Gastrocnemius medialis (tissue), 4 donors: ENCODE measurements at regions not wholly inside any gene's neighbourhood (a gene's known extent, or its start where the extent isn't known, plus 50 kb on each side); places are given as distances from the start of the nearest gene placed in this dataset.

Source experiments
- ATAC-seq, 2 donors: fragments of 150-250 bp; one replicate each; pipeline ENCODE4 v1.9.1; 2016
- DNase-seq, 2 donors: peaks; one replicate each; pipeline ENCODE4 v3.0.0-alpha.2; 2019
- H3K27ac ChIP-seq, 4 donors: fragments of 200-600 bp; sonication (generic); 1 replicate in 1 of 4; 2 replicates in 3 of 4; pipeline ENCODE4 v1.5.1; 2016 to 2018; ENCODE audit warnings: mild to moderate bottlenecking in 2 of 4, moderate library complexity in 1 of 4
- H3K27me3 ChIP-seq, 3 donors: fragments of 200-600 bp; sonication (generic) in 2 of 3; 1 replicate in 1 of 3; 2 replicates in 2 of 3; pipeline versions ENCODE4 v1.5.1 to v1.6.0; 2016 to 2019; ENCODE audit warnings: mild to moderate bottlenecking in 1 of 3, moderate library complexity in 1 of 3
- H3K36me3 ChIP-seq, 2 donors: fragments of 200-600 bp; sonication (generic) in 1 of 2; one replicate each; pipeline ENCODE4 v1.5.1; 2017 to 2018
- H3K4me1 ChIP-seq, 2 donors: fragments of 200-600 bp; sonication (generic) in 1 of 2; one replicate each; pipeline ENCODE4 v1.5.1; 2016 to 2017; ENCODE audit warnings: mild to moderate bottlenecking in 2 of 2
- H3K4me3 ChIP-seq, 4 donors: fragments of 200-600 bp; sonication (generic) in 3 of 4; 1 replicate in 1 of 4; 2 replicates in 3 of 4; pipeline ENCODE4 v1.5.1; 2016 to 2019; ENCODE audit warnings: mild to moderate bottlenecking in 2 of 4
- H3K9me3 ChIP-seq, 3 donors: fragments of 200-600 bp; sonication (generic) in 2 of 3; 1 replicate in 1 of 3; 2 replicates in 2 of 3; pipeline ENCODE4 v1.5.1; 2016 to 2019
- POLR2A ChIP-seq, 2 donors: fragments of 450-650 bp; IDR thresholded peaks; one replicate each; pipeline ENCODE4 v1.6.1; 2017; ENCODE audit warnings: antibody characterized with exemption in 2 of 2, mild to moderate bottlenecking in 2 of 2, moderate library complexity in 2 of 2
- in situ Hi-C, 4 donors: fragments of 200-750 bp; cut with MboI; loops; one replicate each; pipeline versions ENCODE4 v1.15.0 to v1.8.0; 2017; ENCODE audit warnings: low sequenced_read_pairs in 4 of 4
- intact Hi-C: fragments of 100-400 bp; cut with DNase I; formaldehyde crosslinking; loops from one replicate; pipeline ENCODE4 v1.15.1; 2023; ENCODE audit warnings: low total_unique reads
- TF ChIP-seq, protein P1 (sequence below), 5 experiments: fragments of 450-650 bp in 3 of 5; fragments of 200-600 bp in 2 of 5; sonication (generic) in 2 of 5; IDR thresholded peaks in 4 of 5; conservative IDR thresholded peaks in 1 of 5; 1 replicate in 4 of 5; 2 replicates in 1 of 5; pipeline ENCODE4 v1.5.1; 2016 to 2019; ENCODE audit warnings: antibody characterized with exemption in 5 of 5, mild to moderate bottlenecking in 3 of 5, moderate library complexity in 3 of 5

DNA sequence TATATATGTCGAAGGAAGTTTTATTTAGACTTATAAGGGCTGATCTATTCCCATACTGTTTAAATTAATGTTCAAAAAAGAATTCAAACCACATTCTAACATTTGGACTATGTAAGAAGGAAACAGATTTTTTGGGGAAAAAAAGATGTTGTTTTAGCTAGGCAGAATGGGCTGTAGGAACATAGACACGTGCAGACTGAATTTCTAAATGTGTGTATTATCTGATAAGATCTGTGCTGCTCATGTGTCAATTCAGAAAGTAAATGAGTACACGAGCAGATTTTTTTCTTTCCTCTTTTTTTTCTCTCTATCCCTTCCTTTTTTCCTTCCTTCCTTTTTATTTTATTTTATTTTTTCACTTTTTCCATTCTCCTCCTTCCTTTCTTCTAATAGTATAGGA is 259.5 kb upstream of the KCNH8 start:
- ATAC-seq (no peak), DNase-seq (no peak)
- H3K4me1 ChIP-seq = no peaks in the 10 kb centered on the region
- no peaks in the 10 kb centered on the region for H3K27me3 ChIP-seq
- intact Hi-C loops = no loop called here
- no peak overlapping the region for H3K4me3 ChIP-seq
- no peak for TF ChIP-seq POLR2A (IDR thresholded peaks at IDR 0.05)
- TF ChIP-seq, protein P1, sequence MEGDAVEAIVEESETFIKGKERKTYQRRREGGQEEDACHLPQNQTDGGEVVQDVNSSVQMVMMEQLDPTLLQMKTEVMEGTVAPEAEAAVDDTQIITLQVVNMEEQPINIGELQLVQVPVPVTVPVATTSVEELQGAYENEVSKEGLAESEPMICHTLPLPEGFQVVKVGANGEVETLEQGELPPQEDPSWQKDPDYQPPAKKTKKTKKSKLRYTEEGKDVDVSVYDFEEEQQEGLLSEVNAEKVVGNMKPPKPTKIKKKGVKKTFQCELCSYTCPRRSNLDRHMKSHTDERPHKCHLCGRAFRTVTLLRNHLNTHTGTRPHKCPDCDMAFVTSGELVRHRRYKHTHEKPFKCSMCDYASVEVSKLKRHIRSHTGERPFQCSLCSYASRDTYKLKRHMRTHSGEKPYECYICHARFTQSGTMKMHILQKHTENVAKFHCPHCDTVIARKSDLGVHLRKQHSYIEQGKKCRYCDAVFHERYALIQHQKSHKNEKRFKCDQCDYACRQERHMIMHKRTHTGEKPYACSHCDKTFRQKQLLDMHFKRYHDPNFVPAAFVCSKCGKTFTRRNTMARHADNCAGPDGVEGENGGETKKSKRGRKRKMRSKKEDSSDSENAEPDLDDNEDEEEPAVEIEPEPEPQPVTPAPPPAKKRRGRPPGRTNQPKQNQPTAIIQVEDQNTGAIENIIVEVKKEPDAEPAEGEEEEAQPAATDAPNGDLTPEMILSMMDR (IDR thresholded peaks at IDR 0.05 in 4 of 5, conservative IDR thresholded peaks at IDR 0.05 in 1 of 5) = no peak
- no peaks in the 10 kb centered on the region for H3K9me3 ChIP-seq
- in situ Hi-C loops = no loop called here
- no peak overlapping the region for H3K27ac ChIP-seq
- no peaks in the 10 kb centered on the region for H3K36me3 ChIP-seq

DNA sequence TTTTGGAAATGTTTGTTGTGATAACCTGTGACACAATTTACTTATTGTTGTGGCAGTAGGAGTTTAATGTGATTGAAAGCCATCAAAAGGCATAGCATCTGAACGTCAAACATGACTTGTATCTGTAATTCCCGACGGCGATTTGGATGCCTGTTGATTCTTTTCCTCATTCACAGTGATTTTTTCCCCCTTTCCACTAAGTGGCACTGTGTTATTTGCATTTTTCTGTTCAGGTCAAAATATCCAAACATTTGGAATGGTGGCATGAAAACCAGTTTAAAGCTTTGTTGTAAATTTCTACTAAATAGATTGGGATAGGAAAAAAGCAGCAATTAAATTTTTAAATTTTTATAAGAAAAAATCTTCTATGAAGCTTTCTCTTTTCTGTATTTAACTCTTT is 259.9 kb upstream of the KCNH8 start:
- ATAC-seq = no peak
- Histone ChIP-seq H3K36me3 (no peaks in the 10 kb centered on the region), H3K9me3 (no peaks in the 10 kb centered on the region), H3K27me3 (no peaks in the 10 kb centered on the region), H3K4me1 (no peaks in the 10 kb centered on the region), H3K27ac (no peak overlapping the region), H3K4me3 (no peak overlapping the region)
- in situ Hi-C loops (no loop called here), intact Hi-C loops (no loop called here)
- TF ChIP-seq, protein P1 (IDR thresholded peaks at IDR 0.05 in 4 of 5, conservative IDR thresholded peaks at IDR 0.05 in 1 of 5) = no peak
- DNase-seq = no peak

DNA sequence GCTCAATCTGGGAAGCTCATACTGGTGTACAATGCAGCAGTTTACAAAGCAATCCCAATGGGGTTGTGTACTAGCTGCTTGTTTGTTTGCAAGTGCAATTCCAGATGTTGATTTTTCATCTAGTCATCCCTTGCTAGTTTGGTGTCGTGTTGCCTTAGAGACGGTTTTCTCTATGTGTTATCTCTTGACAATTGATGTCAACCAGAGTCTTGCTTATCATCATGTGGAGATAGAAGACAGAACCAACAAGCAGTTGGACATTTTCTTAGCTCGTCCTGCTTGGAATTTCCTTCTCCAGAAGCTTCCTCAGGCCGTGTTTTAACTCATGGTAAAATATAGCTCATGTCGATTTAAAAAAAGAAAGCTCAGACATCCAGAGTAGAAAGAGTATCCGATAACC is 262.0 kb upstream of the KCNH8 start:
- no peak for DNase-seq
- intact Hi-C loops = no loop called here
- ATAC-seq = no peak
- Histone ChIP-seq H3K9me3 (no peaks in the 10 kb centered on the region), H3K4me3 (no peak overlapping the region), H3K27me3 (no peaks in the 10 kb centered on the region), H3K36me3 (no peaks in the 10 kb centered on the region), H3K4me1 (no peaks in the 10 kb centered on the region), H3K27ac (no peak overlapping the region)
- in situ Hi-C loops = no loop called here
- no peak for TF ChIP-seq POLR2A (IDR thresholded peaks at IDR 0.05)
- TF ChIP-seq, protein P1 (IDR thresholded peaks at IDR 0.05 in 4 of 5, conservative IDR thresholded peaks at IDR 0.05 in 1 of 5) = no peak

DNA sequence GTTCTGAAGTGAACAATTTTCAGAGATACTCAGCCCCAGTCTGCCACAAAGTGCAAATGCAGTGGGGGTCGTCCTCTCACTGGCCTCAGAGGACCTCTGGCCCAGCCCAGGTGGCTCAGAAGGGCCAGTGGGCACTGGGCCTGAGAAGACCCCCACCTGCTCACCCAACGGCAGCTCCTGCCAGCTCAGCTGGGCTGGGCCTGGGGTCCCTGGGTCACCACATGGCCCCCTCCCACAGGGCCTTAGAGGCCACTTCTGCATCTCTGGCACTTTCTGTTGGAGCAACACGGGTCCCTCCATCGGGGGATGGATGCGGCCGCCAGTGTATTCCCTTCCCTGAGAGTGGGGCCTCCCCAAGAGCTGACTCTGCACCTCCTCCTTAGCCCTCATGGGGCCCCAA is 262.7 kb upstream of the KCNH8 start:
- Histone ChIP-seq H3K36me3 (no peaks in the 10 kb centered on the region), H3K27me3 (no peaks in the 10 kb centered on the region), H3K4me3 (no peak overlapping the region), H3K27ac (no peak overlapping the region), H3K9me3 (no peaks in the 10 kb centered on the region), H3K4me1 (no peaks in the 10 kb centered on the region)
- ATAC-seq = no peak
- TF ChIP-seq POLR2A (IDR thresholded peaks at IDR 0.05) = no peak
- TF ChIP-seq, protein P1 (IDR thresholded peaks at IDR 0.05 in 4 of 5, conservative IDR thresholded peaks at IDR 0.05 in 1 of 5) = no peak
- in situ Hi-C loops (no loop called here), intact Hi-C loops (no loop called here)
- no peak for DNase-seq

DNA sequence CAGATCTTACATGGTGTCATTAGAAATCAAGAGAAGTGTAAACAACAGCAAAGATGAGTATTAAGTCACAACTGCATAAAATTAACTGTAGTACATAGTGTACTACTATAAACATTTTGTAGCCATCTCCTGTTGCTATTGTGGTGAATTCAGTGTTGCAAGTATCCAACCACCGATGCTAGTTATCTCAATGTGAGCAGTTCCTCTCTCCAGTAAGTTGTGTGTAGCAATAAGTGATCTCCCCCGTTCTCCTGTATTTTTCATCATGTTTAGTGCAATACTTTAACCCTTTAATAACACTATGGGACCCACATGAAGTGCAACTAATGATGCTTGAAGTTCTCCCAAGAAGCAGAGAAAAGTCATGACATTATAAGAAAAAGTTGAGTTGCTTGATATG is 264.7 kb upstream of the KCNH8 start:
- Histone ChIP-seq H3K4me1 (no peaks in the 10 kb centered on the region), H3K4me3 (no peak overlapping the region), H3K27ac (no peak overlapping the region), H3K9me3 (no peaks in the 10 kb centered on the region), H3K36me3 (no peaks in the 10 kb centered on the region), H3K27me3 (no peaks in the 10 kb centered on the region)
- DNase-seq (no peak), ATAC-seq (no peak)
- in situ Hi-C loops (no loop called here), intact Hi-C loops (no loop called here)
- no peak for TF ChIP-seq POLR2A (IDR thresholded peaks at IDR 0.05)
- TF ChIP-seq, protein P1 (IDR thresholded peaks at IDR 0.05 in 4 of 5, conservative IDR thresholded peaks at IDR 0.05 in 1 of 5) = no peak
